GM12878 (cell line): ENCODE measurements at regions not wholly inside any gene's neighbourhood (a gene's known extent, or its start where the extent isn't known, plus 50 kb on each side); places are given as distances from the start of the nearest gene placed in this dataset.

ENCODE experiments used
- ATAC-seq: fragments of 200-7000 bp; cut with Tn5 transposase; 3 replicates; pipeline ENCODE4 v1.9.1; 2020; ENCODE audit warnings: mild to moderate bottlenecking, moderate library complexity
- BruUV-seq: library from RNA; stranded (reverse); fragments of 400-500 nt; replicated peaks from 2 replicates; lab custom pipeline; 2021; lab: Mats Ljungman, UMichigan
- CTCF ChIA-PET: fragments of 300-600 bp; sonication (Branson Sonifier 250); formaldehyde crosslinking; extraction: SDS; loops from one replicate; lab custom pipeline; 2021; ENCODE audit warnings: inconsistent platforms; lab: Yijun Ruan, JAX
- POLR2A ChIA-PET: fragments of 350-600 bp; formaldehyde crosslinking; extraction: SDS; loops from one replicate; lab custom pipeline; 2021; ENCODE audit warnings: inconsistent platforms; lab: Charles Lee
- RAD21 ChIA-PET: fragments of 300-600 bp; sonication (Branson Sonifier 250); formaldehyde crosslinking; loops from one replicate; lab custom pipeline; 2023; ENCODE audit warnings: antibody characterized with exemption; ENCODE audit not compliant: unreplicated experiment; lab: Charles Lee
- SMC1A ChIA-PET: fragments of 300-600 bp; sonication (Branson Sonifier 250); formaldehyde crosslinking; loops from one replicate; lab custom pipeline; 2023; ENCODE audit not compliant: unreplicated experiment, uncharacterized antibody; lab: Charles Lee
- DNase-seq: peaks from one replicate; pipeline ENCODE4 v3.0.0-alpha.2; 2011; ENCODE audit warnings: low read depth, low spot score
- FAIRE-seq: peaks from 3 replicates; lab custom pipeline; 2011; peaks lifted over from hg19 to GRCh38; lab: Jason Lieb, UNC
- H2AFZ ChIP-seq: 2 replicates; pipeline ENCODE4 v1.6.0; 2011; ENCODE audit warnings: low read depth, low read length, control low read depth; ENCODE audit not compliant: control insufficient read depth
- H3K27ac ChIP-seq: 2 replicates; pipeline ENCODE4 v1.5.1; 2011; ENCODE audit warnings: control low read depth; ENCODE audit not compliant: control insufficient read depth, insufficient read depth
- H3K27me3 ChIP-seq, 2 experiments: replicated peaks in 1 of 2; 2 replicates each; pipeline versions ENCODE4 v1.6.0 to v1.6.1; 2011; ENCODE audit warnings: low read length in 1 of 2; ENCODE audit not compliant: control insufficient read depth in 2 of 2, insufficient read depth in 2 of 2
- H3K36me3 ChIP-seq, 2 experiments: 2 replicates each; pipeline ENCODE4 v1.5.1; 2011; ENCODE audit warnings: low read length in 1 of 2; ENCODE audit not compliant: control insufficient read depth in 2 of 2, insufficient read depth in 2 of 2
- H3K4me1 ChIP-seq: 2 replicates; pipeline ENCODE4 v1.6.1; 2011; ENCODE audit warnings: mild to moderate bottlenecking, low read length, moderate library complexity, mixed read lengths; ENCODE audit not compliant: control insufficient read depth, insufficient read depth
- H3K4me2 ChIP-seq: 2 replicates; pipeline ENCODE4 v1.6.0; 2011; ENCODE audit warnings: control low read depth; ENCODE audit not compliant: control insufficient read depth, insufficient read depth
- H3K4me3 ChIP-seq: fragments of 200-600 bp; sonication (generic); 2 replicates; pipeline ENCODE4 v1.5.1; 2016
- H3K79me2 ChIP-seq: 2 replicates; pipeline ENCODE4 v1.6.0; 2011; ENCODE audit warnings: low read length; ENCODE audit not compliant: control insufficient read depth, insufficient read depth
- H3K9ac ChIP-seq: 2 replicates; pipeline ENCODE4 v1.8.0; 2011; ENCODE audit warnings: low read length, control low read depth, mixed read lengths; ENCODE audit not compliant: control insufficient read depth, insufficient read depth
- H3K9me3 ChIP-seq: replicated peaks from 3 replicates; pipeline ENCODE4 v1.5.1; 2011; ENCODE audit warnings: mild to moderate bottlenecking, low read length; ENCODE audit not compliant: control insufficient read depth, insufficient read depth
- H4K20me1 ChIP-seq: 2 replicates; pipeline ENCODE4 v1.6.0; 2011; ENCODE audit not compliant: control insufficient read depth, insufficient read depth
- BACH1 ChIP-seq: fragments of 450-650 bp; IDR thresholded peaks from 2 replicates; pipeline ENCODE4 v1.6.1; 2017; ENCODE audit warnings: mild to moderate bottlenecking, borderline replicate concordance
- CHD4 ChIP-seq: fragments of 200-600 bp; sonication (generic); IDR thresholded peaks from 2 replicates; pipeline ENCODE4 v1.6.1; 2016; ENCODE audit warnings: mild to moderate bottlenecking
- HCFC1 ChIP-seq: fragments of 150-350 bp; IDR thresholded peaks from 2 replicates; pipeline ENCODE4 v1.6.1; 2014; ENCODE audit warnings: low read length
- IRF4 ChIP-seq: IDR thresholded peaks from 2 replicates; pipeline ENCODE4 v1.6.1; 2011; ENCODE audit warnings: low read depth, low read length
- NR2F1 ChIP-seq: fragments of 450-650 bp; conservative IDR thresholded peaks from 2 replicates; pipeline ENCODE4 v1.6.1; 2017; ENCODE audit warnings: mild to moderate bottlenecking
- NRF1 ChIP-seq: conservative IDR thresholded peaks from 2 replicates; pipeline ENCODE4 v1.6.1; 2011; ENCODE audit warnings: mild to moderate bottlenecking, low read depth, low read length, improper control_type of control experiment
- SREBF2 ChIP-seq: IDR thresholded peaks from 2 replicates; pipeline ENCODE4 v1.6.1; 2012; ENCODE audit warnings: mild to moderate bottlenecking, low read length
- SUPT20H ChIP-seq: IDR thresholded peaks from 2 replicates; pipeline ENCODE4 v1.6.1; 2011; ENCODE audit warnings: low read depth, mild to moderate bottlenecking, low read length, moderate library complexity, borderline replicate concordance; ENCODE audit not compliant: control insufficient read depth
- YY1 ChIP-seq: IDR thresholded peaks from 2 replicates; pipeline ENCODE4 v1.6.1; 2011; ENCODE audit warnings: low read depth, mild to moderate bottlenecking, low read length
- ZZZ3 ChIP-seq: IDR thresholded peaks from 2 replicates; pipeline ENCODE4 v1.6.1; 2011; ENCODE audit warnings: low read depth; ENCODE audit not compliant: control insufficient read depth, insufficient read length
- WGBS: methylation state at CpG from one replicate; pipeline ENCODE4 v1.1.6; 2016; ENCODE audit warnings: low lambda C conversion rate; ENCODE audit not compliant: insufficient replicate concordance, insufficient coverage; ENCODE audit errors: missing lambda C conversion rate; 5-methylcytosine and 5-hydroxymethylcytosine counted together
- in situ Hi-C: fragments of 300-500 bp; cut with MboI; formaldehyde crosslinking; loops from 9 replicates; pipeline ENCODE4 v1.14.3; 2018; ENCODE audit warnings: mixed read lengths
- intact Hi-C: fragments of 100-400 bp; cut with micrococcal nuclease; formaldehyde crosslinking; loops from one replicate; pipeline ENCODE4 v1.14.2; 2022; ENCODE audit not compliant: unreplicated experiment
- TF ChIP-seq, protein P1 (sequence below): fragments of 450-650 bp; IDR thresholded peaks from 2 replicates; pipeline ENCODE4 v1.6.1; 2018; ENCODE audit warnings: borderline replicate concordance, mild to moderate bottlenecking; ENCODE audit not compliant: partially characterized antibody
- TF ChIP-seq, protein P2 (sequence below): IDR thresholded peaks from 2 replicates; pipeline ENCODE4 v1.6.1; 2012; ENCODE audit warnings: mild to moderate bottlenecking, low read depth, low read length

DNA sequence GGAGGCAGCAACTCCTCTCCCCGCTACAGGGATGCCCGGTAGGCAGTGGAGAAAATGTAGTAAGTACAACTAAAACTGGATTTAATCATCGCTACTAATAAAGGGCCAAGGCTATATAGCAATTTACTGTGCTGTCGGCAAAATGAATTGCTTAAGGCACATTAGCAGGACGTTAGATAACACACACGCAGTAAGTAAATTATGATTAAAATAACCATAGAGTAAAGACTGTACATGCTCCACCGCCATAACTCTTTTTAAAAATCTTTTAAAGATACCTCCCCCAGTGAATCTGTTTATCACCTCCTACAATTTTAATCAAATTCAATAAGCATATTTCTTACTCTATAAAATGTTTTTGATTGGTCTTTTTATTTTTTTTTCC is 371.4 kb upstream of the MGMT start:
- intact Hi-C loops: no loop called here
- ATAC-seq: no peak
- 48% methylated on average over 7 of the region's 7 CpGs for whole genome bisulfite sequencing
- TF ChIP-seq SREBF2: no peak
- TF ChIP-seq, protein P1, sequence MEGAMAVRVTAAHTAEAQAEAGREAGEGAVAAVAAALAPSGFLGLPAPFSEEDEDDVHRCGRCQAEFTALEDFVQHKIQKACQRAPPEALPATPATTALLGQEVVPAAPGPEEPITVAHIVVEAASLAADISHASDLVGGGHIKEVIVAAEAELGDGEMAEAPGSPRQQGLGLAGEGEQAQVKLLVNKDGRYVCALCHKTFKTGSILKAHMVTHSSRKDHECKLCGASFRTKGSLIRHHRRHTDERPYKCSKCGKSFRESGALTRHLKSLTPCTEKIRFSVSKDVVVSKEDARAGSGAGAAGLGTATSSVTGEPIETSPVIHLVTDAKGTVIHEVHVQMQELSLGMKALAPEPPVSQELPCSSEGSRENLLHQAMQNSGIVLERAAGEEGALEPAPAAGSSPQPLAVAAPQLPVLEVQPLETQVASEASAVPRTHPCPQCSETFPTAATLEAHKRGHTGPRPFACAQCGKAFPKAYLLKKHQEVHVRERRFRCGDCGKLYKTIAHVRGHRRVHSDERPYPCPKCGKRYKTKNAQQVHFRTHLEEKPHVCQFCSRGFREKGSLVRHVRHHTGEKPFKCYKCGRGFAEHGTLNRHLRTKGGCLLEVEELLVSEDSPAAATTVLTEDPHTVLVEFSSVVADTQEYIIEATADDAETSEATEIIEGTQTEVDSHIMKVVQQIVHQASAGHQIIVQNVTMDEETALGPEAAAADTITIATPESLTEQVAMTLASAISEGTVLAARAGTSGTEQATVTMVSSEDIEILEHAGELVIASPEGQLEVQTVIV: no peak
- FAIRE-seq: no peak
- no peaks in the 10 kb centered on the region for H3K4me1 ChIP-seq
- ChIA-PET RAD21 (no interaction called here), CTCF (no interaction called here), SMC1A (no interaction called here), POLR2A (no interaction called here)
- H3K4me2 ChIP-seq: no peak overlapping the region
- H3K4me3 ChIP-seq: no peak overlapping the region
- no peak overlapping the region for H2AFZ ChIP-seq
- H3K79me2 ChIP-seq: no peaks in the 10 kb centered on the region
- no peaks in the 10 kb centered on the region for H3K9me3 ChIP-seq
- no peak overlapping the region for H3K9ac ChIP-seq
- no peaks in the 10 kb centered on the region for H4K20me1 ChIP-seq
- DNase-seq: no peak
- no peaks in the 10 kb centered on the region for H3K36me3 ChIP-seq
- in situ Hi-C loops: no loop called here
- H3K27ac ChIP-seq: no peak overlapping the region
- BruUV-seq: no TSS peak
- no peaks in the 10 kb centered on the region for H3K27me3 ChIP-seq

DNA sequence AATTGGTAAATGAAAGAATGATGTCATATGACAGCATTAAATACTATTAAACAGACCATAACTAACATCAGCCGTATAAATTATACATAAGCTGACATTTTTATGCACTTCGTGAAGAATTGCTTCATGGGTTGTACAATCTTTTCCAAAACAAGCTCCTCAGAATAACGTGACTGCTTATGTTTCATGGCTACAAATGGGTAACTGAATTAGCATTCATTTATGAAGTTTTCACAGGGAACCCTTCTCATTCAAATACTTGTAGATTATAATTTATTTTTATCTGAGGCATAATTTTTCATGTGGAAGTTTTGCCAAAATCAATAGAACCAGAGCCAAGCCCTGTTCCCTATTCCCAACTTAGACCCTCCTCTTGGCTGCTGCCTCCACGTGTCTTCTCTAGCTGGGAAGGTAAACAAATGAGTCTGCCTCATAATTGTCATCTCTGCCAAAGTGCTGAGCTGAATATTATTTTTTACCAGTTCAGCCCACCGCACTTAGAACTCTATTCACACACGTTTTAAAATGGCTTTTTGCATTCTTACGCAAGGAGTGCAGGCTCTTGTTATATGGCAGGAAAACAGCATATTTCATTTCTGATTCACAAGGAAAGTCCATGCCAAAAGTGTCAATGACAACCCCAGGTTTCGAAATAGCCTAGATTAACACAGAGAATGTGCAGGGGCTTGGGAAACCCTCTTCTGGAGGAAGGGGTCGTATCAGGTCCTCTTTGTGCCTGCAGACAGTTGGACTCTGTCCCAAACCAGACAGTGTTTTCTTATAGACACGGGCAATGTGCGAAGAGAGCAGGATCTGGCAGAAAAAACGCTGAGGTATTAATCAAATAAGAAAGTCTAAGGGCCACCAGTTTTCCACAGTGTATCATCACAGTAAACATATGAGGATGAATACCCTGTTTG is 370.7 kb upstream of the MGMT start:
- Histone ChIP-seq H3K27ac (no peak overlapping the region), H3K4me1 (no peaks in the 10 kb centered on the region), H3K79me2 (no peaks in the 10 kb centered on the region), H4K20me1 (no peaks in the 10 kb centered on the region), H3K36me3 (no peaks in the 10 kb centered on the region), H3K27me3 (no peaks in the 10 kb centered on the region), H3K9ac (no peak overlapping the region), H3K4me3 (no peak overlapping the region), H3K9me3 (no peaks in the 10 kb centered on the region), H2AFZ (no peak overlapping the region), H3K4me2 (no peak overlapping the region)
- DNase-seq (no peak), FAIRE-seq (no peak), ATAC-seq (no peak)
- ChIA-PET SMC1A (no interaction called here), CTCF (no interaction called here), POLR2A (no interaction called here), RAD21 (interaction anchor here (0.6 kb wide), 1 partner anchor 851 kb away, joined by 3 read pairs; no protein-coding TSS in a partner anchor)
- BruUV-seq: no TSS peak
- intact Hi-C loops: no loop called here
- WGBS: 26% methylated on average over 12 of the region's 12 CpGs
- in situ Hi-C loops: no loop called here
- TF ChIP-seq, protein P2, sequence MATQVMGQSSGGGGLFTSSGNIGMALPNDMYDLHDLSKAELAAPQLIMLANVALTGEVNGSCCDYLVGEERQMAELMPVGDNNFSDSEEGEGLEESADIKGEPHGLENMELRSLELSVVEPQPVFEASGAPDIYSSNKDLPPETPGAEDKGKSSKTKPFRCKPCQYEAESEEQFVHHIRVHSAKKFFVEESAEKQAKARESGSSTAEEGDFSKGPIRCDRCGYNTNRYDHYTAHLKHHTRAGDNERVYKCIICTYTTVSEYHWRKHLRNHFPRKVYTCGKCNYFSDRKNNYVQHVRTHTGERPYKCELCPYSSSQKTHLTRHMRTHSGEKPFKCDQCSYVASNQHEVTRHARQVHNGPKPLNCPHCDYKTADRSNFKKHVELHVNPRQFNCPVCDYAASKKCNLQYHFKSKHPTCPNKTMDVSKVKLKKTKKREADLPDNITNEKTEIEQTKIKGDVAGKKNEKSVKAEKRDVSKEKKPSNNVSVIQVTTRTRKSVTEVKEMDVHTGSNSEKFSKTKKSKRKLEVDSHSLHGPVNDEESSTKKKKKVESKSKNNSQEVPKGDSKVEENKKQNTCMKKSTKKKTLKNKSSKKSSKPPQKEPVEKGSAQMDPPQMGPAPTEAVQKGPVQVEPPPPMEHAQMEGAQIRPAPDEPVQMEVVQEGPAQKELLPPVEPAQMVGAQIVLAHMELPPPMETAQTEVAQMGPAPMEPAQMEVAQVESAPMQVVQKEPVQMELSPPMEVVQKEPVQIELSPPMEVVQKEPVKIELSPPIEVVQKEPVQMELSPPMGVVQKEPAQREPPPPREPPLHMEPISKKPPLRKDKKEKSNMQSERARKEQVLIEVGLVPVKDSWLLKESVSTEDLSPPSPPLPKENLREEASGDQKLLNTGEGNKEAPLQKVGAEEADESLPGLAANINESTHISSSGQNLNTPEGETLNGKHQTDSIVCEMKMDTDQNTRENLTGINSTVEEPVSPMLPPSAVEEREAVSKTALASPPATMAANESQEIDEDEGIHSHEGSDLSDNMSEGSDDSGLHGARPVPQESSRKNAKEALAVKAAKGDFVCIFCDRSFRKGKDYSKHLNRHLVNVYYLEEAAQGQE: no peak
- TF ChIP-seq CHD4 (no peak), SUPT20H (no peak), ZZZ3 (no peak), NRF1 (no peak), IRF4 (no peak), HCFC1 (no peak), BACH1 (no peak), NR2F1 (no peak), YY1 (no peak)
